K562 (cell line): ENCODE measurements at regions not wholly inside any gene's neighbourhood (a gene's known extent, or its start where the extent isn't known, plus 50 kb on each side); places are given as distances from the start of the nearest gene placed in this dataset.

Experiments
- CHD4 ChIP-seq: fragments of 200-600 bp; sonication (generic); IDR thresholded peaks from 3 replicates; pipeline ENCODE4 v1.6.1; 2012; ENCODE audit warnings: low read depth, mild to moderate bottlenecking, mixed read lengths, low read length, inconsistent platforms; ENCODE audit not compliant: insufficient read depth, insufficient replicate concordance, poor library complexity, severe bottlenecking
- CTCF ChIP-seq, 3 experiments: IDR thresholded peaks in 2 of 3; conservative IDR thresholded peaks in 1 of 3; 2 replicates each; pipeline ENCODE4 v1.5.1; 2011 to 2012; ENCODE audit warnings: low read length in 3 of 3, mild to moderate bottlenecking in 3 of 3, control low read depth in 2 of 3, improper control_type of control experiment in 1 of 3, inconsistent platforms in 1 of 3, low read depth in 1 of 3, mixed read lengths in 1 of 3, moderate library complexity in 1 of 3; ENCODE audit not compliant: insufficient read depth in 2 of 3
- HDAC2 ChIP-seq: fragments of 450-650 bp; IDR thresholded peaks from 2 replicates; pipeline ENCODE4 v1.6.1; 2016; ENCODE audit warnings: mild to moderate bottlenecking
- HOXB6 ChIP-seq: fragments of 250-450 bp; sonication (Bioruptor Pico); IDR thresholded peaks from 2 replicates; pipeline ENCODE4 v1.5.1; 2022; ENCODE audit warnings: mild to moderate bottlenecking, borderline replicate concordance
- LEF1 ChIP-seq: fragments of 450-650 bp; IDR thresholded peaks from 2 replicates; pipeline ENCODE4 v1.6.1; 2016; ENCODE audit warnings: mild to moderate bottlenecking
- MCM7 ChIP-seq, 2 experiments: fragments of 450-650 bp; IDR thresholded peaks; 2 replicates each; pipeline ENCODE4 v1.6.1; 2016 to 2018
- RNF2 ChIP-seq: sonication (generic); IDR thresholded peaks from 2 replicates; pipeline ENCODE4 v1.6.1; 2016
- ZNF143 ChIP-seq: sonication (generic); formaldehyde crosslinking; IDR thresholded peaks from 2 replicates; pipeline ENCODE4 v1.9.0; 2022; ENCODE audit warnings: mild to moderate bottlenecking, missing genetic modification reagents
- ZNF512 ChIP-seq: IDR thresholded peaks from 2 replicates; pipeline ENCODE4 v1.6.1; 2016; ENCODE audit warnings: missing genetic modification characterization, missing compliant biosample characterization
- ZNF76 ChIP-seq: fragments of 250-450 bp; sonication (Bioruptor Pico); IDR thresholded peaks from 2 replicates; pipeline ENCODE4 v1.4.0; 2020; ENCODE audit warnings: mild to moderate bottlenecking, moderate library complexity, borderline replicate concordance

DNA sequence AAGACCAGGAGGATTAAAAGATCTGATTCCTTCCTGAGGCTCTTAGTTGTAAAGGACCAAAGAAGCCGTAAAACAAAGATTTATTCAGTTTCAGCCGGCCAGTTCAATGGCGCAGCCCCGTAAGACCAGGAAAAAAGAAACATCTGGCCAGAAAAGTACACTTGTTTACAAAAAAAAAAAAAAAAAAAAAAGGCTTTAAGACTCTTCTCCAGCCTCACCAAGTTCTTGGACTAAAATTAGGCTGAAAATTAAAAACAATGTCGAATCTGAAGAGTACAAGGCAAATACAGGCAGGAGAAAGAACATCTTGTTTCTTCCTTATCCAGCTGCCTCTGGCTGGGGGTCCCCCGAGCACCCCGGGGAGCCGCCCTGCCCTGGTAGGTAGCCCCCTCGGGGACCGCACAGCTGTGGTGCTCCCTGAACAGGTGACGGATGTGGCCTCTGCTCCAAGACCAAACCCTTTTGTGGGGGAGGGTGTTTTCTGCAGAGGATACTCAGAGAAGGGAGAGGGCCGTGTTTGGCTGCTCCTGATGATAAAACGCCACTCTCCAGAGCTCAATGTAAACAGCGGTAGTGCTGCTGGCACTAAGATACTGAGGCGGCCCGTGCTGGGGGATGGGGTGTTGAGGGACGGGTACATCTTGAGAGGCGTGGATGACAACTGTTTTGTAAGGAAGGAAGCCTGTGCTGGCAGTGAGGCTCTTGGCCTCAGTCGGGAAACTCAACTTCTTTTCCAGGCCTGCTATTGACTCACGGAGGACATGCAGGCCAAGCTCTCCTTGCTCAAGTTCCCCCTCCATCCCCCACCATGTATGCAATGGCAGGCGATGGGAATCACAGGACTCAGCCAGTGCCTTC, 201.0 kb upstream of the DIO3 start:
- TF ChIP-seq MCM7 (IDR thresholded peaks at IDR 0.05) (no peak), ZNF143 (CRISPR knock-in tag) (no peak), HOXB6 (CRISPR knock-in tag) (no peak), HDAC2 (no peak), ZNF512 (tag) (no peak), CTCF (IDR thresholded peaks at IDR 0.05 in 2 of 3, conservative IDR thresholded peaks at IDR 0.05 in 1 of 3; ENCODE audit: insufficient read depth in 2 of 3, low read depth in 1 of 3, low read length in 3 of 3) (no peak), CHD4 (no peak), LEF1 (peak; percentile 85), ZNF76 (CRISPR knock-in tag) (no peak), RNF2 (0 out of 2 replicates have a peak, but pooled peaks have one; percentile 34)
